OCI-LY7 (cell line): ENCODE measurements at regions not wholly inside any gene's neighbourhood (a gene's known extent, or its start where the extent isn't known, plus 50 kb on each side); places are given as distances from the start of the nearest gene placed in this dataset.

Experiments used
- BruUV-seq: library from RNA; stranded (reverse); fragments of 400-500 nt; replicated peaks from 2 replicates; lab custom pipeline; 2021; lab: Mats Ljungman, UMichigan
- CTCF ChIA-PET: fragments of 300-600 bp; sonication (Branson Sonifier 250); formaldehyde crosslinking; loops from one replicate; lab custom pipeline; 2022; ENCODE audit warnings: antibody characterized with exemption; ENCODE audit not compliant: unreplicated experiment; lab: Charles Lee
- POLR2A ChIA-PET: fragments of 300-600 bp; sonication (Branson Sonifier 250); formaldehyde crosslinking; loops from one replicate; lab custom pipeline; 2022; ENCODE audit warnings: antibody characterized with exemption; lab: Charles Lee
- DNase-seq: peaks from one replicate; pipeline ENCODE4 v3.0.0-alpha.2; 2015; ENCODE audit warnings: low spot score
- H2AFZ ChIP-seq: fragments of 200-600 bp; sonication (generic), shearing (Covaris generic); 2 replicates; pipeline ENCODE4 v1.6.1; 2014; ENCODE audit warnings: mild to moderate bottlenecking, antibody characterized with exemption, low read length, moderate library complexity
- H3K27ac ChIP-seq: fragments of 200-600 bp; sonication (generic); 2 replicates; pipeline ENCODE4 v1.5.1; 2014; ENCODE audit warnings: mixed run types, low read depth, mild to moderate bottlenecking, moderate library complexity, low read length, inconsistent platforms; ENCODE audit not compliant: poor library complexity, severe bottlenecking
- H3K36me3 ChIP-seq: fragments of 200-600 bp; sonication (generic); 2 replicates; pipeline ENCODE4 v1.6.1; 2014; ENCODE audit warnings: mild to moderate bottlenecking, antibody characterized with exemption, low read length, moderate library complexity, mixed read lengths; ENCODE audit not compliant: insufficient read depth
- H3K4me1 ChIP-seq: fragments of 200-600 bp; sonication (generic); 2 replicates; pipeline ENCODE4 v1.5.1; 2014; ENCODE audit warnings: mild to moderate bottlenecking, low read length; ENCODE audit not compliant: insufficient read depth, poor library complexity, severe bottlenecking
- H3K4me2 ChIP-seq: fragments of 200-600 bp; sonication (generic); 2 replicates; pipeline ENCODE4 v1.6.1; 2014; ENCODE audit warnings: mild to moderate bottlenecking, low read length
- H3K4me3 ChIP-seq: fragments of 200-600 bp; sonication (generic); 2 replicates; pipeline ENCODE4 v1.5.1; 2014; ENCODE audit warnings: mild to moderate bottlenecking, low read depth, low read length; ENCODE audit not compliant: poor library complexity, severe bottlenecking
- H3K79me2 ChIP-seq: fragments of 200-600 bp; sonication (generic); 2 replicates; pipeline ENCODE4 v1.6.1; 2016; ENCODE audit warnings: low read depth, mild to moderate bottlenecking, low read length, moderate library complexity, mixed read lengths; ENCODE audit not compliant: insufficient read depth
- H3K9me2 ChIP-seq: fragments of 200-600 bp; sonication (generic); 2 replicates; pipeline ENCODE4 v1.6.1; 2016; ENCODE audit warnings: mild to moderate bottlenecking, low read length, mixed read lengths; ENCODE audit not compliant: insufficient read depth
- H3K9me3 ChIP-seq: fragments of 200-600 bp; sonication (generic); 2 replicates; pipeline ENCODE4 v1.6.1; 2014; ENCODE audit warnings: mild to moderate bottlenecking, mixed run types, low read length, mixed read lengths
- H4K20me1 ChIP-seq: fragments of 200-600 bp; sonication (generic); 2 replicates; pipeline ENCODE4 v1.6.1; 2014; ENCODE audit warnings: mild to moderate bottlenecking, antibody characterized with exemption, low read length, moderate library complexity, mixed read lengths; ENCODE audit not compliant: insufficient read depth
- CTCF ChIP-seq: fragments of 200-600 bp; sonication (generic); conservative IDR thresholded peaks from 2 replicates; pipeline ENCODE4 v1.5.1; 2014; ENCODE audit warnings: mild to moderate bottlenecking, antibody characterized with exemption, low read length, moderate library complexity, mixed read lengths
- EZH2phosphoT487 ChIP-seq: fragments of 200-600 bp; sonication (generic); IDR thresholded peaks from 2 replicates; pipeline ENCODE4 v1.6.1; 2018; ENCODE audit warnings: low read depth, borderline replicate concordance, mild to moderate bottlenecking, mixed run types, antibody characterized with exemption, low read length, moderate library complexity, mixed read lengths
- intact Hi-C: fragments of 100-400 bp; cut with micrococcal nuclease; formaldehyde crosslinking; loops from one replicate; pipeline ENCODE4 v1.10.0; 2022; ENCODE audit not compliant: unreplicated experiment

DNA sequence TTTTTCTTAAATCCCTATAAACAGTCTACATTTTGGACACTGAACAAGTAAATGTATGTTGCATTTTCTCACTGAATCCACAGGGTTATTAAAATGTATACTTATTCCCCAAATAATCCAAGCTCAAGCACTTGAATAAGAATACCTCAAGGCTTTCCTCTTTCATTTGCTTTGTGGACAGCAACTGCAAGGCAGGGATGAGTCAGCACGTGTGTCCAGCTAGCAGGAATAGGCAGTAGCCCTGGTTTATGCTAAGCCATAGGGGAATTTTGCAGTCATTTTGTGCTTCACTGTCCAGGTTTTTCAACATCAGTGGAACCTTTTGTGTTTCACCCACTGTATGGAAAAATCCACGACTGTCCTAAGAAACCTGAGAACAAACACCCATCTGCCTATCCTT is 96.7 kb upstream of the KCNMB2 start:
- Histone ChIP-seq H3K27ac (no peak overlapping the region), H3K79me2 (no peaks in the 10 kb centered on the region), H2AFZ (no peak overlapping the region), H3K4me3 (no peak overlapping the region), H4K20me1 (no peaks in the 10 kb centered on the region), H3K4me2 (no peak overlapping the region), H3K9me3 (no peaks in the 10 kb centered on the region), H3K36me3 (no peaks in the 10 kb centered on the region), H3K4me1 (no peaks in the 10 kb centered on the region), H3K9me2 (no peaks in the 10 kb centered on the region)
- POLR2A ChIA-PET = no interaction called here
- CTCF ChIA-PET = no interaction called here
- DNase-seq = no peak
- intact Hi-C loops = no loop called here
- BruUV-seq = no TSS peak
- no peak for TF ChIP-seq EZH2phosphoT487
- no peak for TF ChIP-seq CTCF

DNA sequence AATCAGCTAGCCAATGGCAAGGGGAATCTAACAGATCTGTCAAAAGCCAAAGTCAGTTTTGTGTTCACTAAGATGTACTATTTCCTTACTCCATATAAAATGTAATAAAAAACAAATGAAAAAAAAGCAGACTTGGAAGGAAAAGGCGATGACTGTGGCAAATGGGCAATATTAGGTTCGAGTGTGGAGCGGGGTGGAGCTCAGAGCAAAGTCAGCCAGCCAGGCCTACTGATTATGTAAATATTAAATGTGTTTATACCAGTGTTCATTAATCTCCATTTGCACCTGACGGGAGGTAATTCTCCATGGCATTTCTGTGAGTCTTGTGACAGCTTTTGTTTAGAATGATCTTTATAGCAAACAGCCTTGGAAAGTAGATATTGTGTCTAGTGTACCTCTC is 96.2 kb upstream of the KCNMB2 start:
- Histone ChIP-seq H3K9me2 (no peaks in the 10 kb centered on the region), H3K4me3 (no peak overlapping the region), H3K4me1 (no peaks in the 10 kb centered on the region), H4K20me1 (no peaks in the 10 kb centered on the region), H3K27ac (no peak overlapping the region), H3K4me2 (no peak overlapping the region), H3K9me3 (no peaks in the 10 kb centered on the region), H3K36me3 (no peaks in the 10 kb centered on the region), H3K79me2 (no peaks in the 10 kb centered on the region), H2AFZ (no peak overlapping the region)
- no peak for TF ChIP-seq CTCF
- TF ChIP-seq EZH2phosphoT487 = no peak
- POLR2A ChIA-PET = interaction anchor here (1.0 kb wide), 1 partner anchor 11 kb away, joined by 5 read pairs; no protein-coding TSS in a partner anchor
- CTCF ChIA-PET = interaction anchor here (0.6 kb wide), 1 partner anchor 500 kb away, joined by 4 read pairs; no protein-coding TSS in a partner anchor
- DNase-seq = no peak
- BruUV-seq = no TSS peak
- intact Hi-C loops = no loop called here

- no peaks in the 10 kb centered on the region for H3K79me2 ChIP-seq
- ChIA-PET POLR2A (no interaction called here), CTCF (no interaction called here)
- no peak for TF ChIP-seq EZH2phosphoT487
- 0 out of 2 replicates have a peak, but pooled peaks have one; percentile 18 for TF ChIP-seq CTCF
- H3K9me3 ChIP-seq = no peaks in the 10 kb centered on the region
- no peak overlapping the region for H3K27ac ChIP-seq
- no peak for DNase-seq
- no peaks in the 10 kb centered on the region for H3K4me1 ChIP-seq
- H3K36me3 ChIP-seq = no peaks in the 10 kb centered on the region
- H3K4me2 ChIP-seq = no peak overlapping the region
- H3K9me2 ChIP-seq = no peaks in the 10 kb centered on the region
- intact Hi-C loops = no loop called here
- no peaks in the 10 kb centered on the region for H4K20me1 ChIP-seq
- H2AFZ ChIP-seq = no peak overlapping the region
- BruUV-seq = no TSS peak
- H3K4me3 ChIP-seq = no peak overlapping the region
Observed at GRCh38 chr3:178443634-178444033, 92.6 kb upstream of the KCNMB2 start.
